ENCODE measurements at regions not wholly inside any gene's neighbourhood (a gene's known extent, or its start where the extent isn't known, plus 50 kb on each side); places are given as distances from the start of the nearest gene placed in this dataset.
"Not testable (repeated sequence)": the region's sequence is repeated elsewhere in the genome, so short reads cannot be mapped to it uniquely, and the experiment has no call there.

DNA sequence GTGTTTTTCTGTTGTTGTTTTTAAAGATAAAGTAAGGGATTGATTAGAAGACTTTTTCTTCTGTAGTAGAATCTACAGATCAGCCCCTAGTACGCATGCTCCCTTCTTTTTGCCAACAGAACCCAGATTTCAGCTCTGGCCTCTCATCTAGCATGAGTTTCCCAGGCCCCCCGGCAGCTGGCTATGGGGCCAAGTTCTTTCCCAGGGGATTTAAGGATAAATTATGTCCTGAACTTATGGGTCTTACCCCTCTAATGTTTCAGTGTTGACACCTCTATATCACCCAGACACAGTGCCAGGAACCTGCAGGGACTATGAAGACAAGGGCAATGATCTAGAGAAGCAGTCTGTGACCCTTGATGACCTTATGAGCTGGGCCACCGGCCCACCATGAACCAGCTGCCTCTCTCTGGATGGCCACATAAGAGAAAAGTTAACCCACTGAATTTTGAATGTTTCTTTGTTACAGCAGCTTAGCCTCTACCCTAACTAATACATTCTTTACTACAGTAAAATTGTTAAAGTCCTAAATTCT lies 150.5 kb downstream of the UNC5CL start:
- in situ Hi-C loops (cut with HindIII; ENCODE audit: low sequenced_read_pairs): no loop called here

DNA sequence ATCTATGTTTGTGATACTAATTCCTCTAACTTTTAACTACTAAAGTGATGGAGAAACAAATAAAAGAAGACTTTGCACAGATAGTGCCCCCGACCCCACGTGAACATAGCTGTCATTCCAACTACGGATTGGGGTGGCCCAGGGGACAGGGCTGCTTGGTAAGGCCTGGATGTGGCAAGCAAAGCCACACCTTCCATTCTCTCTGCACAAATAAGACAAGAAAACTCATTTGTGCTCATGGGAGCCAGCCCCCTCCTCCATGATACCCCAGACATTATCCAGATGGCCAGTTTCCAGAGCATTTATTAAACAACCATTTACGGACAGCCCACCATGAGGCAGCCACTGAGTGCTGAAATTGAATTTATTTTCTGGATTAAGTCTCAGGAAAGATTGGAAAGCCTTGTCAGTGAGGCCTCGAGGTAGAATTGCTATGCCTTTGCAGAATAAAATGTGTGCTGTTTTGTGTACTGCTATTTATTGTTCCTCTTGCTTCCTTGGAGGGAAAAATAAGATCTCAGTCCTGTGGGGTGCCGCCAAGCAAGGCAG lies 151.2 kb downstream of the UNC5CL start:
- in situ Hi-C loops (cut with HindIII; ENCODE audit: low sequenced_read_pairs): no loop called here

- in situ Hi-C loops (cut with HindIII; ENCODE audit: low sequenced_read_pairs): no loop called here
Observed at GRCh38 chr6:40887079-40887791, 151.8 kb downstream of the UNC5CL start.

- in situ Hi-C loops (cut with HindIII; ENCODE audit: low sequenced_read_pairs): no loop called here
Observed at GRCh38 chr6:40885139-40885774, 153.8 kb downstream of the UNC5CL start.

DNA sequence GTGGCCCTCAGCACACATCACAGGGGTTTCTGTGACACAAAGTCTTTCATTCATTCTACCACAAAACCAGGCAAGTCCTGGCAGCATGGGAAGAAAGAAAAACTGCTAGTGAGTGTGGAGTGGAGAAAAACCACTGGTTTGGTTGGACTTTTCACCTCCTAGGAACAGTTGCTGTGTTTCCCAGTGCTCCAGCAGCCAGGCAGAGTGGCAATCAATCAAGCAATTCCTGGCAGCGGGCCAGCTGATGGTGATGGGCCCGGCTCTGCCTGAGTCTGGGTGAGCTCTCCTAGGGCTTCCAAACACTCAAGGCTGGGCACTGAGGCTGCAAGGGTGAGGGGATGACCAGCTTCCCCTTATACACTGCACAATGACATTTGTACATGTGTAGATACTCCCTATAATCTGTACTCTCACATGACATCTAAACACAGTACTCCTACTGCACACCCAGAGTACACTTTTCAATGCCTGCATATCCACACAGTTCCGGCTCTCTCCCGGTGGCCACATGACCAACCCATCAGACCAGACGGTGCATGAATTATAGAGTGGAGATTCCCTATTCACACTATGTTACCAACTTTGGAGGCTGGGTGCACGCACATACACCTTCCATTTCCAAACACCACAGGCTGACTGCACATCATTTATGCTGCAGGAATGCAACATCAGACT lies 156.6 kb downstream of the UNC5CL start:
- in situ Hi-C loops (cut with HindIII; ENCODE audit: low sequenced_read_pairs): no loop called here

DNA sequence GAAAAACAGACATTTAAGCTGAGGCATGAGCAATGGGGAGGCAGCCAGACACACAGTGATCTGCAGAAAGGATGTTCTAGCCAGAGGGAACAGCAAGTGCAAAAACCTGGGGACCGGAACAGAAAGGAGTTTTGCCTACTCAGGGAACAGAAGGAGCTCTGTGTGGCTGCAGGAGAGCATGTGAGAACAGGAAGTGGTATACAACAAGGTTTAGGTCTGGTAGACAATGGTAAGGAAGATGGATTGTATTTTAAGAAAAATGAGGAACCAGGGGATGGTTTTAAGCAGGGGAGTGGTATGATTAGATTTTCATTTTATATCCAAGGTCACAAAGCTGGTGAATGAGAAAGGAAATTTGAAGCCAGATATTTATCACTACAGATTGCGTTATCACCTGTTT lies 157.5 kb downstream of the UNC5CL start:
- in situ Hi-C loops (cut with HindIII; ENCODE audit: low sequenced_read_pairs): no loop called here

GRCh38 chr6:40880906-40881305 lies 158.1 kb downstream of the UNC5CL start:
- in situ Hi-C loops (cut with HindIII; ENCODE audit: low sequenced_read_pairs): no loop called here

GRCh38 chr6:40879169-40879568 lies 159.9 kb downstream of the UNC5CL start:
- in situ Hi-C loops (cut with HindIII; ENCODE audit: low sequenced_read_pairs): no loop called here

GRCh38 chr6:40877362-40877761 lies 161.7 kb downstream of the UNC5CL start:
- in situ Hi-C loops (cut with HindIII; ENCODE audit: low sequenced_read_pairs): no loop called here

- in situ Hi-C loops (cut with HindIII; ENCODE audit: low sequenced_read_pairs): no loop called here
Observed at GRCh38 chr6:40876336-40876735, 162.7 kb downstream of the UNC5CL start.

DNA sequence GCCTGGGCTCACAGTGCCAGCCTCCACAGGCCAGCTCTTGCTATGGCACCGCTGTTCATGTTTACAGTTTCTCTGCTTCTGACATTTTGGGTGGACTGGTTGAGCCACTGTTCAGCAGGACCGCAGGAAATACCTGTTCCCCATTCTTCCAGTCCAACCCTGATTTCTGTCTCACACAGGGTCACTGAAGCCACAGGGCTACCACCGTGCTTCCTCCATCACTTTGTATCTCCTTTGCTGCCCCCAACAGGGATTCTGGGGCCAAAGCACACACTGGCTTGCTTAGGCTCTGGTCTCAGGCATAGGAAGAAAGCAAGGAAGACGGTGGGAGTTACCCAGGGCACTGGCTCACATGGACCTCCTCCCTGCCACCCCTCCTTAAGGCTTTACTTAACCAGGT lies 164.5 kb downstream of the UNC5CL start:
- in situ Hi-C loops (cut with HindIII; ENCODE audit: low sequenced_read_pairs): no loop called here

DNA sequence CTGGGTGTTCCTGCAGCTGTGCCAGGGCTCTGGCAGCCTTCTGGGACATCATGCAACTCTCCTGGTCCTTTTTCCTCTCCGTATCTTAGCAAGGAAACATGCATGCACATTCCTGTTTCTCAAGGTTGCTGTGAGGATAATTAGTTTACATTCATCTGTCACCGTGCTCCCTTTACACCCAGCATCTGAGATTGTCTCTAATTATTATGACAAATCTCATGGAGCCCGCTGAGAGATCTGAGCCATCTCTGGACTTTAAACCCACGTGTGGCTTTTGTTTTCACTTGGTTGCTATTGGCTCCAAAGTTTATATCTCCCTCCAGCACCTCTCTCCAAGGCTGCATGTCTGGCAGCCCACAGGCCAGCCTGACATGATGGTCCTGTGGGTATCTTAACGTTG lies 167.6 kb downstream of the UNC5CL start:
- in situ Hi-C loops (cut with HindIII; ENCODE audit: low sequenced_read_pairs): no loop called here

DNA sequence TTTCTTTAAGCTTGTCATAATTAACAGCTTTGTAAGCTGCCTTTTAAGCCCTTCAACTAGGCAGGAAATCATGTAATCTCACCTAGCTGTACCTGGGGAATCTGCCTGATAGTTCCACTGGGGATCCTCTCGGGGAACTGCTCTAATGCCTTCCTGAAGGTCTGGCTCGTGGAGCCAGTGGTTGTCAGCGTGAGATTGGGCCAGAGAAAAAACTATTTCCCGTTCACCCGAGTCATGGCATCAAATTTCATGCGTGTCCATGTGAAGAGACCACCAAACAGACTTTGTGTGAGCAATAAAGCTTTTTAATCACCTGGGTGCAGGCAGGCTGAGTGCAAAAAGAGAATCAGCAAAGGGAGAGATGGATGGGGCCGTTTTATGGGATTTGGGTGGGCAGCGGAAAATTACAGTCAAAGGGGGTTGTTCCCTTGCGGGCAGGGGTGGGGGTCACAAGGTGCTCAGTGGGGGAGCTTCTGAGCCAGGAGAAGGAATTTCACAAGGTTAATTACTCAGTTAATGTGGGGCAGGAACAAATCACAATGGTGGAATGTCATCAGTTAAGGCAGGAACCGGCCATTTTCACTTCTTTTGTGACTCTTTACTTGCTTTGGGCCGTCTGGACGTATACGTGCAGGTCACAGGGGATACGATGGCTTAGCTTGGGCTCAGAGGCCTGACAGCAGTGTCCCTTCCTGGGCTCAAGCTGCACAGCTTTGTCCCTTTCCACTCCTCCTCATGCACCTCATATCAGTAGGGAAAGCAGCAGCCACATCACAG lies 170.7 kb downstream of the UNC5CL start:
- in situ Hi-C loops (cut with HindIII; ENCODE audit: low sequenced_read_pairs): not testable (repeated sequence)

- in situ Hi-C loops (cut with HindIII; ENCODE audit: low sequenced_read_pairs): not testable (repeated sequence)
Observed at GRCh38 chr6:40867527-40867926, 171.5 kb downstream of the UNC5CL start.

DNA sequence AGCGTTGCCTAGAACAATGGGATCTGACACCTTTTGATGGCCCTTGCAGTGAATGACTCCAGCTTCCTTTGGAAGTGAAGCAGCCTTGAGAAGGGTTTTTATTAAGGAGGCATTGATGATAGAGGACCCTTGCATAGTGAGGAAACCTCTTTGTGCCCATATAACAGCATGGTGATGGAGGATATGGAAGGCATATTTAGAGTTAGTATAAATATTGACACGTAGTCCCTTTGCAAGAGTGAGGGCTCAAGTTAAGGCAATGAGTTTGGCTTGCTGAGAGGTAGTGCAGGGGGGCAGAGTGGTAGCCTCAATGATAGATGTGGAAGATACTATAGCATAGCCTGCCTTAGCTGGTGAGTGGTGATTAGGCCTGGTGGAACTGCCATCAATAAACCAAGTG lies 173.8 kb downstream of the UNC5CL start:
- in situ Hi-C loops (cut with HindIII; ENCODE audit: low sequenced_read_pairs): not testable (repeated sequence)

DNA sequence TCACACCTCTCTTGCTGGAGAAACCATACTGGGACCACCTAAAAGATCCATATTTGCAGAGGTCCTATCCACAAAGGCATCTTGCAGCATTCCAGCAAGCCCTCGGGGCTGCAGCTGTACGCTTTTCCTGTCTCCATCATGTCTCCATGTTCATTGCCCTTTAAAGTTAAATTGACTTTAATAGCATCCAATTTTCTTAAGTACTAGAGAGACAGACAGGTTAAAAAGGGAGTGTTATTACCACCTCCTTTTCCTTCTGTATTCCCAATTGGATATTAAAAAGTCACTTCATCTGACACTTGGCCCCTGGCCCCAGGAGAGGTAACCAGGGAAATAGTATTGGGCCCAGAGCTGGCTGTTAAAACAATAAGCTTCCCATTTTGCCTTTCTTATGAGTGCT lies 178.6 kb downstream of the UNC5CL start:
- in situ Hi-C loops (cut with HindIII; ENCODE audit: low sequenced_read_pairs): no loop called here

DNA sequence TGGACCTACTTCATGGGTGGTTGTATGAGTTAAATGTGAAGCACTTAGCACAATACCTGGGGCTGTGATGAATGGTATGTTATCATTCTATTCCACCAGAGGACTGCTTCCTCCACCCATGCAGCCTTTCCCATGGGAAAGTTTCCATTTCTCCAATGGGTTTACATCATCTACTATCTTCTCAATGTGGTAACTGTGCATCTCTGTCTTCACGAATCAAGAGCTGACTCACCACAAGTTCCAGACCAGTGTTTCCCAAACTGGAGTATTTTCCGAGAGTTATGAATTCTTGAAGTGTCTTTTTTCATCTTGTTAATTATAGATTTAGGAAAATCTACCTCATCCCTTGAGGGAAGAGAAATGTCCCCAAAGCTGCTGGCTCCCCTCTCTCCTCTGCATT lies 182.8 kb downstream of the UNC5CL start:
- in situ Hi-C loops (cut with HindIII; ENCODE audit: low sequenced_read_pairs): no loop called here

GRCh38 chr6:40855168-40855880 lies 183.7 kb downstream of the UNC5CL start:
- in situ Hi-C loops (cut with HindIII; ENCODE audit: low sequenced_read_pairs): no loop called here

DNA sequence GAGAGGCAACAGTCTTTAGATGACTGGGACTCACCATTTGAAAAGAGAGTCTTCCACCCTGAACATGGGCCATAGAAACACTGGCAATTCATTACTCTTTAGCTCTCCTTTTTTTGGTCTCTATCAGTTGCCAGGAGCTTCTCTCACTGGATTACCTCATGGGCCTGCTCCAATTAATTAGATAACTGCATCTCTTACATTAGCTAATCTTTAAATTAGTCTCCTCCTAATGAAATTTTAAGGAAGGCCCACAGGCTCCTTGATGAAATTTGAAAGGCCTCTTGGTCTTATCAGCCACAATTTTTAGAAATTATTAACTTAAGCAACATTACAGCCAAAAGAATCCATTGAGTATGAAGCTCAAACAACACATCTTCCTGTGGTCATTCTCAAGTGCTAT lies 184.4 kb downstream of the UNC5CL start:
- in situ Hi-C loops (cut with HindIII; ENCODE audit: low sequenced_read_pairs): no loop called here

DNA sequence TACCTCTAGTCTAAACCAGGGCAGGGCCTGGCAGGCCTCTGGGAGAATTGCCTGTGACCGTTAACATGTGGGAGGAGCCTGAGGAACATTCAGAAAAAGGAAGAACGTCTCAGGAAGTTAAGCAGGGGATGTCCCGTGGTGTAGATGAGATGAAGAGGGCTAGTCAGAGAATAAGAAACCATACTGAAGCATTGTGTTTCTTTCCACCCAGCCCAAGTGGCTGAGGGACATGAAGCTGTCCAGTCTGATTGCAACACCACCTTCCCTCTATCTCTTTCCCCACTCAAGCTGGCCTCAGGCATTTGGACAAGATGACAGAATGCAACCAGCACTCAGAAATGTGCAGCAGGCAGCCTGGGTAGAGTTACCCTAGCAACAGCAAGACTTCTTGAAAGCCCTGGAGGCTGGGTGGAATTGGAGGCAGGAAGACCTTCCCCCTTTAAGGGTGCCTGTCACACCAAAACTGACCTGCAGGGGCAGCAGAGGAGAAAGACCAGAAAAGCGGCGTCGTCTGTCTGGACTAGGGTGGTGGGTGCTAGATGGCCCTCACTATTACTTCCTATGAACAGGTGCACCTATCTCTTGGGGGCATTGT lies 186.1 kb downstream of the UNC5CL start:
- in situ Hi-C loops (cut with HindIII; ENCODE audit: low sequenced_read_pairs): no loop called here
